Liver (tissue), 8 donors: ENCODE measurements at regions not wholly inside any gene's neighbourhood (a gene's known extent, or its start where the extent isn't known, plus 50 kb on each side); places are given as distances from the start of the nearest gene placed in this dataset.

Source experiments
- DNase-seq: peaks from one replicate; pipeline ENCODE4 v3.0.0-alpha.2; 2017; ENCODE audit warnings: low spot score
- H3K27ac ChIP-seq, 2 donors: one replicate each; pipeline ENCODE4 v1.7.0; 2013; ENCODE audit warnings: inconsistent platforms in 2 of 2, low read length in 2 of 2, control low read depth in 1 of 2, low read depth in 1 of 2, mild to moderate bottlenecking in 1 of 2
- H3K27me3 ChIP-seq, 4 donors: one replicate each; pipeline versions ENCODE4 v1.6.1 to v1.7.0; 2013; ENCODE audit warnings: low read length in 3 of 4, inconsistent platforms in 1 of 4, mild to moderate bottlenecking in 1 of 4, moderate library complexity in 1 of 4; ENCODE audit not compliant: control insufficient read depth in 4 of 4, insufficient read depth in 4 of 4
- H3K36me3 ChIP-seq, 4 donors: one replicate each; pipeline versions ENCODE4 v1.6.1 to v1.7.0; 2013; ENCODE audit warnings: low read length in 3 of 4, mild to moderate bottlenecking in 3 of 4, low read depth in 1 of 4, moderate library complexity in 1 of 4; ENCODE audit not compliant: control insufficient read depth in 4 of 4, insufficient read depth in 3 of 4
- H3K4me1 ChIP-seq, 4 donors: one replicate each; pipeline versions ENCODE4 v1.6.1 to v1.7.0; 2013; ENCODE audit warnings: low read length in 3 of 4, mild to moderate bottlenecking in 3 of 4, moderate library complexity in 1 of 4; ENCODE audit not compliant: control insufficient read depth in 4 of 4, insufficient read depth in 4 of 4
- H3K4me3 ChIP-seq, 3 donors: one replicate each; pipeline versions ENCODE4 v1.6.1 to v1.7.0; 2013; ENCODE audit warnings: low read length in 3 of 3, control low read depth in 1 of 3, low read depth in 1 of 3, mild to moderate bottlenecking in 1 of 3
- H3K9ac ChIP-seq, 2 donors: one replicate each; pipeline ENCODE4 v1.7.0; 2013; ENCODE audit warnings: low read length in 2 of 2, mild to moderate bottlenecking in 2 of 2, moderate library complexity in 2 of 2, control low read depth in 1 of 2, low read depth in 1 of 2
- H3K9me3 ChIP-seq, 4 donors: one replicate each; pipeline versions ENCODE4 v1.6.1 to v1.7.0; 2013; ENCODE audit warnings: low read length in 3 of 4; ENCODE audit not compliant: control insufficient read depth in 4 of 4
- ATF3 ChIP-seq: IDR thresholded peaks from 2 replicates; pipeline ENCODE4 v1.6.1; 2016; ENCODE audit warnings: antibody characterized with exemption
- CTCF ChIP-seq: fragments of 150-350 bp; IDR thresholded peaks from 2 replicates; pipeline ENCODE4 v1.5.1; 2017; ENCODE audit warnings: improper control_type of control experiment, low read depth, low read length; ENCODE audit not compliant: missing input control
- FOXA1 ChIP-seq: IDR thresholded peaks from 2 replicates; pipeline ENCODE4 v1.6.1; 2016; ENCODE audit warnings: antibody characterized with exemption
- FOXA2 ChIP-seq: IDR thresholded peaks from 2 replicates; pipeline ENCODE4 v1.6.1; 2016; ENCODE audit warnings: antibody characterized with exemption
- HNF4A ChIP-seq, 2 donors: conservative IDR thresholded peaks; 2 replicates each; pipeline ENCODE4 v1.6.1; 2016; ENCODE audit warnings: antibody characterized with exemption in 2 of 2, mild to moderate bottlenecking in 2 of 2
- JUND ChIP-seq, 2 donors: IDR thresholded peaks; 2 replicates each; pipeline ENCODE4 v1.6.1; 2016; ENCODE audit warnings: antibody characterized with exemption in 2 of 2
- NR2F2 ChIP-seq: IDR thresholded peaks from 2 replicates; pipeline ENCODE4 v1.6.1; 2016; ENCODE audit warnings: antibody characterized with exemption
- RAD21 ChIP-seq, 2 donors: IDR thresholded peaks; 2 replicates each; pipeline ENCODE4 v1.6.1; 2016; ENCODE audit warnings: antibody characterized with exemption in 2 of 2, mild to moderate bottlenecking in 2 of 2
- REST ChIP-seq: IDR thresholded peaks from 2 replicates; pipeline ENCODE4 v1.6.1; 2016; ENCODE audit warnings: antibody characterized with exemption, mild to moderate bottlenecking
- SP1 ChIP-seq: IDR thresholded peaks from 2 replicates; pipeline ENCODE4 v1.6.1; 2018; ENCODE audit warnings: antibody characterized with exemption, mild to moderate bottlenecking
- TAF1 ChIP-seq: conservative IDR thresholded peaks from 2 replicates; pipeline ENCODE4 v1.6.1; 2016; ENCODE audit warnings: antibody characterized with exemption, mild to moderate bottlenecking
- YY1 ChIP-seq: IDR thresholded peaks from 2 replicates; pipeline ENCODE4 v1.6.1; 2016; ENCODE audit warnings: antibody characterized with exemption, mild to moderate bottlenecking
- WGBS: extraction: QIAGEN DNeasy Blood & Tissue Kit; methylation state at CpG from one replicate; pipeline ENCODE4 v1.1.7; 2013; 5-methylcytosine and 5-hydroxymethylcytosine counted together
- donor health status: healthy.
- donor health status: healthy.
- donor health status: healthy.
- donor health status: healthy.
- donor health status: healthy.

GRCh38 chr12:107231303-107231702 is 138.0 kb upstream of the CRY1 start:
- Histone ChIP-seq H3K9ac (no peak overlapping the region), H3K4me3 (no peak overlapping the region), H3K36me3 (no peaks in the 10 kb centered on the region), H3K9me3 (no peaks in the 10 kb centered on the region), H3K27ac (no peak overlapping the region), H3K27me3 (peaks cover 0 to 3% (median 0%) of the 10 kb centered on the region in 4 donors), H3K4me1 (no peaks in the 10 kb centered on the region)
- no peak for DNase-seq
- WGBS = 91% methylated on average over 11 of the region's 11 CpGs
- TF ChIP-seq ATF3 = no peak
- TF ChIP-seq RAD21 (IDR thresholded peaks at IDR 0.05) = no peak
- no peak for TF ChIP-seq YY1
- no peak for TF ChIP-seq CTCF

GRCh38 chr12:107233551-107233950 is 140.2 kb upstream of the CRY1 start:
- H3K27ac ChIP-seq = no peak overlapping the region
- no peak overlapping the region for H3K9ac ChIP-seq
- 88% methylated on average over 3 of the region's 3 CpGs for WGBS
- peaks cover 0 to 3% (median under 1%) of the 10 kb centered on the region in 4 donors for H3K27me3 ChIP-seq
- H3K4me1 ChIP-seq = no peaks in the 10 kb centered on the region
- H3K9me3 ChIP-seq = no peaks in the 10 kb centered on the region
- no peak for DNase-seq
- no peak overlapping the region for H3K4me3 ChIP-seq
- no peaks in the 10 kb centered on the region for H3K36me3 ChIP-seq
- TF ChIP-seq FOXA2 (no peak), REST (no peak), JUND (IDR thresholded peaks at IDR 0.05) (no peak), HNF4A (conservative IDR thresholded peaks at IDR 0.05) (no peak), SP1 (no peak), YY1 (no peak), NR2F2 (no peak), RAD21 (IDR thresholded peaks at IDR 0.05) (no peak), FOXA1 (no peak), CTCF (no peak), TAF1 (no peak)
